ENCODE measurements at regions not wholly inside any gene's neighbourhood (a gene's known extent, or its start where the extent isn't known, plus 50 kb on each side); places are given as distances from the start of the nearest gene placed in this dataset.

- TF ChIP-seq SMAD4 (CRISPR knock-in tag; conservative IDR thresholded peaks at IDR 0.05) (peak; percentile 88), RNF2 (IDR thresholded peaks at IDR 0.05) (peak; percentile 37; the same call in 1 of the 2 replicates)
Observed at GRCh38 chr3:6490487-6491327, 370.2 kb upstream of the GRM7 start (continued).

GRCh38 chr3:6491768-6492167, 369.1 kb upstream of the GRM7 start:
- peak overlapping the region; percentile 52 for H3K4me3 ChIP-seq
- peaks cover 2% of the 10 kb centered on the region for H3K9me3 ChIP-seq (replicated peaks; ENCODE audit: control insufficient read depth, insufficient read depth, low read depth, low read length)
- H3K9me1 ChIP-seq (ENCODE audit: control insufficient read depth, insufficient read depth, low read length) = no peaks in the 10 kb centered on the region
- H3K4me1 ChIP-seq (replicated peaks in 1 of 2; ENCODE audit: control insufficient read depth in 2 of 2, insufficient read depth in 2 of 2, low read length in 2 of 2) = no peaks in the 10 kb centered on the region; a peak in 1 of 5 replicates
- POLR2A ChIA-PET = interaction anchor here (1.0 to 1.5 kb wide), 2 partner anchors 14 to 16 kb away, joined by 4 to 6 read pairs; no protein-coding TSS in a partner anchor
- TF ChIP-seq TAL1 (IDR thresholded peaks at IDR 0.05) (no peak), ARID2 (IDR thresholded peaks at IDR 0.05) (0 out of 2 replicates have a peak, but pooled peaks have one; percentile 13)
- DNase-seq (ENCODE audit: extremely low read depth in 1 of 4, low spot score in 3 of 4) = peak in 1 of 4 experiments; percentile 26
- H3K79me2 ChIP-seq (ENCODE audit: control insufficient read depth, insufficient read depth, low read length) = peaks cover 54% of the 10 kb centered on the region
- in situ Hi-C loops (cut with MboI) (no loop called here), intact Hi-C loops (cut with micrococcal nuclease) (loop anchor here (2.0 to 5.0 kb wide), 3 partner anchors 19 to 281 kb away; no protein-coding TSS in a partner anchor)
- 3% methylated on average over 2 of the region's 2 CpGs for WGBS (ENCODE audit: insufficient coverage, low coverage, missing lambda C conversion rate)
- CTCF ChIA-PET (ENCODE audit: low intra/inter-chr PET ratio) = no interaction called here
- H4K20me1 ChIP-seq (replicated peaks; ENCODE audit: control insufficient read depth, insufficient read depth, low read length) = no peaks in the 10 kb centered on the region
- H2AFZ ChIP-seq (ENCODE audit: low read depth, low read length) = no peak overlapping the region
- peak overlapping the region; percentile 78 for H3K4me2 ChIP-seq (ENCODE audit: insufficient read depth, low read length)
- BruUV-seq (replicated peaks) = no TSS peak
- H3K36me3 ChIP-seq (ENCODE audit: control insufficient read depth, insufficient read depth, low read length) = peaks cover 19% of the 10 kb centered on the region
- peak overlapping the region; percentile 90 to 91 for H3K9ac ChIP-seq (ENCODE audit: insufficient read depth in 1 of 2, low read depth in 2 of 2, low read length in 2 of 2)
- ATAC-seq = peak; percentile 82
- H3K27me3 ChIP-seq (ENCODE audit: control insufficient read depth in 2 of 2, insufficient read depth in 2 of 2, low read length in 2 of 2) = no peaks in the 10 kb centered on the region
- no peak for FAIRE-seq
- peak overlapping the region; percentile 87 for H3K27ac ChIP-seq (ENCODE audit: extremely low read depth, low read depth, low read length)
